HUES48 (cell line): ENCODE measurements at regions not wholly inside any gene's neighbourhood (a gene's known extent, or its start where the extent isn't known, plus 50 kb on each side); places are given as distances from the start of the nearest gene placed in this dataset.

ENCODE experiments used
- H3K27ac ChIP-seq: one replicate; pipeline ENCODE4 v1.7.0; 2013; ENCODE audit warnings: low read depth, low read length, inconsistent platforms
- H3K27me3 ChIP-seq: 2 replicates; pipeline ENCODE4 v1.6.1; 2013; ENCODE audit warnings: mild to moderate bottlenecking, low read length; ENCODE audit not compliant: control insufficient read depth, insufficient read depth
- H3K36me3 ChIP-seq: 2 replicates; pipeline ENCODE4 v1.6.1; 2013; ENCODE audit warnings: low read length; ENCODE audit not compliant: control insufficient read depth, insufficient read depth
- H3K4me1 ChIP-seq: 2 replicates; pipeline ENCODE4 v1.6.1; 2013; ENCODE audit warnings: mild to moderate bottlenecking, low read length; ENCODE audit not compliant: control insufficient read depth, insufficient read depth
- H3K4me3 ChIP-seq: 2 replicates; pipeline ENCODE4 v1.5.1; 2013; ENCODE audit warnings: mild to moderate bottlenecking, low read depth, low read length
- H3K9ac ChIP-seq: 2 replicates; pipeline ENCODE4 v1.6.1; 2013; ENCODE audit warnings: mild to moderate bottlenecking, low read depth, low read length, moderate library complexity
- H3K9me3 ChIP-seq: 2 replicates; pipeline ENCODE4 v1.6.1; 2013; ENCODE audit warnings: low read length; ENCODE audit not compliant: control insufficient read depth, insufficient read depth

DNA sequence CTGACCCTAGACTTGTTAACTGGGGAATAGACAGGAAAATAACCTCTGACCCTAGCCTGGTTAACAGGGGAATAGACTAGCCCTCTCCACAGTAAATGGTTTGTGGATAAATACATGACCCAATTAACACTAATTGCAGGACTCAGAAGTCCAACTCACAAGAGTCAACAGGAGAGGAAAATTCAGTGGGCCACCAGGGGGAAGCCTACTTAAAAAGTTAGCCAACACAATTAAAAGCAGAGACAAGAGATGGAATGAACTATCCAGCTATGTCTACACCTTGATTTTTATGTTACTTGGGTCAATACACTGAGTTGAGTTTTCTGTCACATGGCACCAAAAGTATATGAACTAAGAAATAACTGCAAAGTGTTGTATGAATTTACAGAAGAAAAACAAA is 158.8 kb upstream of the SLC39A10 start:
- Histone ChIP-seq H3K27ac (no peak overlapping the region), H3K4me3 (no peak overlapping the region), H3K36me3 (no peaks in the 10 kb centered on the region), H3K4me1 (no peaks in the 10 kb centered on the region), H3K9ac (no peak overlapping the region), H3K9me3 (no peaks in the 10 kb centered on the region), H3K27me3 (no peaks in the 10 kb centered on the region)

- H3K9ac ChIP-seq: no peak overlapping the region
- no peaks in the 10 kb centered on the region for H3K9me3 ChIP-seq
- H3K4me1 ChIP-seq: no peaks in the 10 kb centered on the region
- no peaks in the 10 kb centered on the region for H3K36me3 ChIP-seq
- no peak overlapping the region for H3K27ac ChIP-seq
- no peak overlapping the region for H3K4me3 ChIP-seq
- no peaks in the 10 kb centered on the region for H3K27me3 ChIP-seq
Measured at GRCh38 chr2:195496991-195497390, 160.0 kb upstream of the SLC39A10 start.

GRCh38 chr2:195495966-195496365 is 161.1 kb upstream of the SLC39A10 start:
- Histone ChIP-seq H3K27me3 (no peaks in the 10 kb centered on the region), H3K4me3 (no peak overlapping the region), H3K9ac (no peak overlapping the region), H3K9me3 (no peaks in the 10 kb centered on the region), H3K36me3 (no peaks in the 10 kb centered on the region), H3K27ac (no peak overlapping the region), H3K4me1 (peaks cover 6% of the 10 kb centered on the region)

GRCh38 chr2:195495351-195495750 is 161.7 kb upstream of the SLC39A10 start:
- H3K4me3 ChIP-seq: no peak overlapping the region
- no peak overlapping the region for H3K9ac ChIP-seq
- H3K36me3 ChIP-seq: no peaks in the 10 kb centered on the region
- peaks cover 6% of the 10 kb centered on the region for H3K4me1 ChIP-seq
- H3K27me3 ChIP-seq: no peaks in the 10 kb centered on the region
- no peaks in the 10 kb centered on the region for H3K9me3 ChIP-seq
- no peak overlapping the region for H3K27ac ChIP-seq

- H3K4me1 ChIP-seq: peaks cover 6% of the 10 kb centered on the region
Measured at GRCh38 chr2:195494451-195494850, 162.6 kb upstream of the SLC39A10 start.

DNA sequence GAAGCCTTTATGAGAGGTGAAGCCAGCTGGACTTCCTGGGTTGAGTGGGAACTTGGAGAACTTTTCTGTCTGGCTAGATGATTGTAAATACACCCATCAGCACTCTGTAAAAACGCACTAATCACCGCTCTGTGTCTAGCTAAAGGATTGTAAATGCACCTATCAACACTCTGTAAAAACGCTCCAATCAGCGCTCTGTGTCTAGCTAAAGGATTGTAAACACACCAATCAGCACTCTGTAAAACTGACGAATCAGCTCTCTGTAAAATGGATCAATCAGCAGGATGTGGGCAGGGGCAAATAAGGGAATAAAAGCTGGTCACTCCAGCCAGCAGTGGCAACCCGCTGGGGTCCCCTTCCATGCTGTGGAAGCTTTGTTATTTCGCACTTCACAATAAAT is 163.6 kb upstream of the SLC39A10 start:
- Histone ChIP-seq H3K27ac (no peak overlapping the region), H3K4me1 (peaks cover 6% of the 10 kb centered on the region), H3K36me3 (no peaks in the 10 kb centered on the region), H3K9me3 (no peaks in the 10 kb centered on the region), H3K9ac (no peak overlapping the region), H3K27me3 (no peaks in the 10 kb centered on the region), H3K4me3 (no peak overlapping the region)

More at GRCh38 chr2:195494451-195494850, 162.6 kb upstream of the SLC39A10 start:
- no peaks in the 10 kb centered on the region for H3K36me3 ChIP-seq
- H3K27ac ChIP-seq: no peak overlapping the region
- no peak overlapping the region for H3K4me3 ChIP-seq
- no peak overlapping the region for H3K9ac ChIP-seq
- H3K9me3 ChIP-seq: no peaks in the 10 kb centered on the region
- no peaks in the 10 kb centered on the region for H3K27me3 ChIP-seq

- Histone ChIP-seq H3K4me1 (peaks cover 6% of the 10 kb centered on the region), H3K9ac (no peak overlapping the region), H3K4me3 (no peak overlapping the region), H3K27ac (no peak overlapping the region), H3K27me3 (no peaks in the 10 kb centered on the region), H3K36me3 (no peaks in the 10 kb centered on the region), H3K9me3 (no peaks in the 10 kb centered on the region)
Measured at GRCh38 chr2:195490319-195490718, 166.7 kb upstream of the SLC39A10 start.

DNA sequence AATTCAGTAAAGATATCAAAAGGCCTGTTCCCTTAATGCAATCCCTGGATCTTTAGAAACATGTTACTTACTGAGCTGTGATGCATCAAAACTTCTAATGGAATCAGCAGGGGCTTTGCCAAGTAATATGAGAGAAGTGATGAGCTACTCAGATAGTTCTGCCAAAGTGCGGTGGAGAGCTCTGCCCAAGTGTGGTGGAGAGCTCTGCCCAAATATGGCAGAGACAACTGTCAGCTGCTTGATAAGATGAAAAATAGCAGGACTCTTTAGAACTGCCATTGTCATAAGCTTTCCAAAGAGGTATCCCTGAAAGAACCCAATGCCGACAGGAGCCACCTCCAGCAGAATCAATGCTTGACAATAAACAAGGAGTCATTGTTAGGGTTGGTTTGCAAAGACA is 167.9 kb upstream of the SLC39A10 start:
- H3K9me3 ChIP-seq: no peaks in the 10 kb centered on the region
- no peaks in the 10 kb centered on the region for H3K27me3 ChIP-seq
- H3K4me1 ChIP-seq: peaks cover 6% of the 10 kb centered on the region
- no peak overlapping the region for H3K4me3 ChIP-seq
- no peak overlapping the region for H3K27ac ChIP-seq
- H3K36me3 ChIP-seq: no peaks in the 10 kb centered on the region
- H3K9ac ChIP-seq: no peak overlapping the region

GRCh38 chr2:195488567-195488966 is 168.5 kb upstream of the SLC39A10 start:
- Histone ChIP-seq H3K9ac (no peak overlapping the region), H3K4me3 (no peak overlapping the region), H3K27ac (no peak overlapping the region), H3K9me3 (no peaks in the 10 kb centered on the region), H3K4me1 (peaks cover 6% of the 10 kb centered on the region), H3K27me3 (no peaks in the 10 kb centered on the region), H3K36me3 (no peaks in the 10 kb centered on the region)

- Histone ChIP-seq H3K9me3 (no peaks in the 10 kb centered on the region), H3K27me3 (no peaks in the 10 kb centered on the region), H3K4me3 (no peak overlapping the region), H3K36me3 (no peaks in the 10 kb centered on the region), H3K4me1 (peaks cover 6% of the 10 kb centered on the region), H3K27ac (no peak overlapping the region), H3K9ac (no peak overlapping the region)
Measured at GRCh38 chr2:195486987-195487644, 169.9 kb upstream of the SLC39A10 start.

DNA sequence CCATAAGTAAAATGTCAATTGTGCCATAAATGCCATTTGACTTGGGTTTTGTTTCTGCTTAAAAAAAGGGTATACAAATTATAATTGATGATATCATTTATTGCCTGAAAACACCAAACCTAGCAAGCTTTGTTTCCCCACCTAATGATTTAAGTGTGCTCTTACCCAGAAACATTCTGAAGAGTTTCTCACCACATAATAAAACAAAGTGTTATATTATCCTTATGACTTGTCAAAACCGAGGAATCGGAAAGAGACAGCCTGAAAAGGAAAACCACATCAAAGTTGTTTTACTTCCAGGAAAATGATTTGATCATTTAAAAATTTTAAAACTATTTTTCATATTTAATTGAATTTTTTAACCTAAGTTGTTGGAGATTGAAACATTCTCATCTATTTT is 170.5 kb upstream of the SLC39A10 start:
- no peak overlapping the region for H3K9ac ChIP-seq
- H3K36me3 ChIP-seq: no peaks in the 10 kb centered on the region
- H3K4me3 ChIP-seq: no peak overlapping the region
- H3K9me3 ChIP-seq: no peaks in the 10 kb centered on the region
- H3K27ac ChIP-seq: no peak overlapping the region
- peaks cover 5% of the 10 kb centered on the region for H3K4me1 ChIP-seq
- no peaks in the 10 kb centered on the region for H3K27me3 ChIP-seq
